ENCODE measurements at regions not wholly inside any gene's neighbourhood (a gene's known extent, or its start where the extent isn't known, plus 50 kb on each side); places are given as distances from the start of the nearest gene placed in this dataset.

DNA sequence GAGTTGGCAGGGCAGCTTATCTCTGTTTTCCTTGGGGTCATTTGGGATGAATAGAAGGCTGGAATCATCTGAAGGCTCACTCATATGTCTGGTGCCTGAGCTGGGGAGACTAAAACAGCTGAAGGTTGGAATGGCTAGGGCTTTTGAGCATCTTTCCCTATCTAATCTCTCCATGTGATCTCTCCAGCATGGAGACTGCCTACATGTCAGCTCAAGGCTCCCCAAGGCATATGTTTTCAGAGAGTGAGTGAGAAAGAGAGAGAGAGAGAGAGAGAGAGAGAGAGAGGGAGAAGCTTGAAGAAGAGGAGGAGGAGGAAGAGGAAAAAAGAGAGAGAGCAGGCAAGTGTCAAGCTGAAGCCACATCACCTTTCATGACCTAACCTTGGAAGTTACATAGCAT is 143.4 kb downstream of the EBLN2 start:
- TF ChIP-seq POLR2A (IDR thresholded peaks at IDR 0.05), result no peak
- TF ChIP-seq, protein P1, sequence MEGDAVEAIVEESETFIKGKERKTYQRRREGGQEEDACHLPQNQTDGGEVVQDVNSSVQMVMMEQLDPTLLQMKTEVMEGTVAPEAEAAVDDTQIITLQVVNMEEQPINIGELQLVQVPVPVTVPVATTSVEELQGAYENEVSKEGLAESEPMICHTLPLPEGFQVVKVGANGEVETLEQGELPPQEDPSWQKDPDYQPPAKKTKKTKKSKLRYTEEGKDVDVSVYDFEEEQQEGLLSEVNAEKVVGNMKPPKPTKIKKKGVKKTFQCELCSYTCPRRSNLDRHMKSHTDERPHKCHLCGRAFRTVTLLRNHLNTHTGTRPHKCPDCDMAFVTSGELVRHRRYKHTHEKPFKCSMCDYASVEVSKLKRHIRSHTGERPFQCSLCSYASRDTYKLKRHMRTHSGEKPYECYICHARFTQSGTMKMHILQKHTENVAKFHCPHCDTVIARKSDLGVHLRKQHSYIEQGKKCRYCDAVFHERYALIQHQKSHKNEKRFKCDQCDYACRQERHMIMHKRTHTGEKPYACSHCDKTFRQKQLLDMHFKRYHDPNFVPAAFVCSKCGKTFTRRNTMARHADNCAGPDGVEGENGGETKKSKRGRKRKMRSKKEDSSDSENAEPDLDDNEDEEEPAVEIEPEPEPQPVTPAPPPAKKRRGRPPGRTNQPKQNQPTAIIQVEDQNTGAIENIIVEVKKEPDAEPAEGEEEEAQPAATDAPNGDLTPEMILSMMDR (IDR thresholded peaks at IDR 0.05), result no peak

All from breast epithelium (tissue), 3 donors.